ENCODE measurements at regions not wholly inside any gene's neighbourhood (a gene's known extent, or its start where the extent isn't known, plus 50 kb on each side); places are given as distances from the start of the nearest gene placed in this dataset.

- H4K20me1 ChIP-seq (ENCODE audit: insufficient read depth, low read length), result no peaks in the 10 kb centered on the region
- H3K27me3 ChIP-seq (ENCODE audit: control insufficient read depth in 1 of 2, insufficient read depth in 2 of 2, low read length in 2 of 2), result no peaks in the 10 kb centered on the region
- H3K36me3 ChIP-seq (replicated peaks in 1 of 2; ENCODE audit: control insufficient read depth in 1 of 2, insufficient read depth in 2 of 2, low read length in 2 of 2), result no peaks in the 10 kb centered on the region
- CTCF ChIA-PET (ENCODE audit: low intra/inter-chr PET ratio, low total read pairs), result no interaction called here
- H3K79me2 ChIP-seq (ENCODE audit: insufficient read depth, low read length), result no peaks in the 10 kb centered on the region
- TF ChIP-seq ZNF337 (CRISPR knock-in tag; IDR thresholded peaks at IDR 0.05; ENCODE audit: borderline replicate concordance, low read depth) (no peak), XBP1 (CRISPR knock-in tag; IDR thresholded peaks at IDR 0.05) (no peak), ATF3 (CRISPR knock-in tag; IDR thresholded peaks at IDR 0.05) (no peak), ZNF317 (CRISPR knock-in tag; IDR thresholded peaks at IDR 0.05) (no peak), NFRKB (IDR thresholded peaks at IDR 0.05) (no peak), TCF12 (IDR thresholded peaks at IDR 0.05) (no peak), TCF12 (CRISPR knock-in tag; IDR thresholded peaks at IDR 0.05) (no peak), RFXAP (CRISPR knock-in tag; IDR thresholded peaks at IDR 0.05; ENCODE audit: borderline replicate concordance) (no peak), RFXANK (CRISPR knock-in tag; IDR thresholded peaks at IDR 0.05) (no peak), ETS1 (CRISPR knock-in tag; IDR thresholded peaks at IDR 0.05) (no peak), GATAD1 (CRISPR knock-in tag; IDR thresholded peaks at IDR 0.05) (no peak), BRD4 (CRISPR knock-in tag; IDR thresholded peaks at IDR 0.05) (no peak), ZNF431 (CRISPR knock-in tag; IDR thresholded peaks at IDR 0.05; ENCODE audit: borderline replicate concordance, low read depth) (no peak), PAX8 (CRISPR knock-in tag; IDR thresholded peaks at IDR 0.05; ENCODE audit: borderline replicate concordance) (no peak), ARHGAP35 (CRISPR knock-in tag; IDR thresholded peaks at IDR 0.05; ENCODE audit: borderline replicate concordance) (no peak), ZNF75D (CRISPR knock-in tag; IDR thresholded peaks at IDR 0.05; ENCODE audit: borderline replicate concordance) (no peak), BHLHE40 (IDR thresholded peaks at IDR 0.05; ENCODE audit: low read length) (no peak), ZNF780A (CRISPR knock-in tag; IDR thresholded peaks at IDR 0.05) (no peak), FLYWCH1 (CRISPR knock-in tag; IDR thresholded peaks at IDR 0.05) (no peak), KLF15 (CRISPR knock-in tag; IDR thresholded peaks at IDR 0.05; ENCODE audit: borderline replicate concordance) (no peak), RNF2 (conservative IDR thresholded peaks at IDR 0.05; ENCODE audit: low read depth) (no peak)
- no peak overlapping the region for H3K4me3 ChIP-seq (replicated peaks in 1 of 3; ENCODE audit: insufficient read depth in 1 of 3, low read depth in 2 of 3, low read length in 3 of 3)
- in situ Hi-C loops (cut with HindIII; ENCODE audit: extremely low pct_ligation_motif_present, low pct_unique_long_range_greater_than_20kb), result no loop called here
- FAIRE-seq (no peak), DNase-seq (ENCODE audit: low spot score) (no peak), ATAC-seq (no peak)
- BruUV-seq (replicated peaks), result no TSS peak
- POLR2A ChIA-PET, result no interaction called here
- H2AFZ ChIP-seq (ENCODE audit: low read length), result no peak overlapping the region
- no peak overlapping the region for H3K9ac ChIP-seq (ENCODE audit: insufficient read depth, low read depth, low read length)
- H3K9me3 ChIP-seq (ENCODE audit: low read length), result no peaks in the 10 kb centered on the region
- no peak overlapping the region for H3K27ac ChIP-seq (ENCODE audit: extremely low read length, insufficient read depth, low read length)
- H3K4me2 ChIP-seq (ENCODE audit: low read depth, low read length), result no peak overlapping the region
- H3K4me1 ChIP-seq (ENCODE audit: insufficient read depth, low read length), result peaks cover 79% of the 10 kb centered on the region
- intact Hi-C loops (cut with micrococcal nuclease; ENCODE audit: unreplicated experiment), result no loop called here
- WGBS (ENCODE audit: low lambda C conversion rate), result no CpG with 5 or more reads among the region's 1 CpG
Measured at GRCh38 chr11:116416852-116417251, 355.9 kb downstream of the BUD13 start.

All from HepG2 (cell line).